Body of pancreas (tissue), 4 donors: ENCODE measurements at regions not wholly inside any gene's neighbourhood (a gene's known extent, or its start where the extent isn't known, plus 50 kb on each side); places are given as distances from the start of the nearest gene placed in this dataset.

ENCODE experiments used
- POLR2A ChIP-seq, 3 donors: fragments of 450-650 bp; IDR thresholded peaks; one replicate each; pipeline ENCODE4 v1.6.1; 2016; ENCODE audit warnings: antibody characterized with exemption in 3 of 3, mild to moderate bottlenecking in 2 of 3
- TF ChIP-seq, protein P1 (sequence below), 7 experiments: fragments of 450-650 bp in 4 of 7; fragments of 200-600 bp in 3 of 7; sonication (generic) in 3 of 7; IDR thresholded peaks; one replicate each; pipeline ENCODE4 v1.5.1; 2016 to 2019; ENCODE audit warnings: antibody characterized with exemption in 7 of 7

GRCh38 chr7:145464287-145464686 lies 628.4 kb upstream of the TPK1 start:
- TF ChIP-seq, protein P1, sequence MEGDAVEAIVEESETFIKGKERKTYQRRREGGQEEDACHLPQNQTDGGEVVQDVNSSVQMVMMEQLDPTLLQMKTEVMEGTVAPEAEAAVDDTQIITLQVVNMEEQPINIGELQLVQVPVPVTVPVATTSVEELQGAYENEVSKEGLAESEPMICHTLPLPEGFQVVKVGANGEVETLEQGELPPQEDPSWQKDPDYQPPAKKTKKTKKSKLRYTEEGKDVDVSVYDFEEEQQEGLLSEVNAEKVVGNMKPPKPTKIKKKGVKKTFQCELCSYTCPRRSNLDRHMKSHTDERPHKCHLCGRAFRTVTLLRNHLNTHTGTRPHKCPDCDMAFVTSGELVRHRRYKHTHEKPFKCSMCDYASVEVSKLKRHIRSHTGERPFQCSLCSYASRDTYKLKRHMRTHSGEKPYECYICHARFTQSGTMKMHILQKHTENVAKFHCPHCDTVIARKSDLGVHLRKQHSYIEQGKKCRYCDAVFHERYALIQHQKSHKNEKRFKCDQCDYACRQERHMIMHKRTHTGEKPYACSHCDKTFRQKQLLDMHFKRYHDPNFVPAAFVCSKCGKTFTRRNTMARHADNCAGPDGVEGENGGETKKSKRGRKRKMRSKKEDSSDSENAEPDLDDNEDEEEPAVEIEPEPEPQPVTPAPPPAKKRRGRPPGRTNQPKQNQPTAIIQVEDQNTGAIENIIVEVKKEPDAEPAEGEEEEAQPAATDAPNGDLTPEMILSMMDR (IDR thresholded peaks at IDR 0.05) = no peak
- TF ChIP-seq POLR2A (IDR thresholded peaks at IDR 0.05) = no peak
